ENCODE measurements at regions not wholly inside any gene's neighbourhood (a gene's known extent, or its start where the extent isn't known, plus 50 kb on each side); places are given as distances from the start of the nearest gene placed in this dataset.

GRCh38 chr15:47502041-47502440 is 215.3 kb upstream of the SEMA6D start:
- no peak for DNase-seq

DNA sequence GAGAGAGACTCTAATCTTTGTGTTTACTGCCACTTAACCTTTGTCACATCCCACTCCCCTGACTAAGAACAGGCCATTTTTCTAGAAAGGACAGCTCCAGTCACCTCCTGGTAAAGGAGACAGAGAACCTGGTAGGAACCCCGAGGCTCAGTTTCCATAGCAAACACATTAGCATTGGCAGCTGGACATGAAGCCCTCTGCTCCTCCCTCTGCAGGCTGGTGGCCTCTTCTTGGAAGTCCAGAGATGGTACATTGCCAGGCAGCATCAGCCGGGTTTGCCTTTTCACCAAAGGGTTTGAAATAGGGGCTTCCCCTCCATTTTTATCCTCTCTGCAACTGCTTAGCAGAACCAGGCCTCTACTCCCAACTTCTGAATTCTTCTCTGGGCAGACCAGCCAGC is 213.4 kb upstream of the SEMA6D start:
- DNase-seq = no peak

DNA sequence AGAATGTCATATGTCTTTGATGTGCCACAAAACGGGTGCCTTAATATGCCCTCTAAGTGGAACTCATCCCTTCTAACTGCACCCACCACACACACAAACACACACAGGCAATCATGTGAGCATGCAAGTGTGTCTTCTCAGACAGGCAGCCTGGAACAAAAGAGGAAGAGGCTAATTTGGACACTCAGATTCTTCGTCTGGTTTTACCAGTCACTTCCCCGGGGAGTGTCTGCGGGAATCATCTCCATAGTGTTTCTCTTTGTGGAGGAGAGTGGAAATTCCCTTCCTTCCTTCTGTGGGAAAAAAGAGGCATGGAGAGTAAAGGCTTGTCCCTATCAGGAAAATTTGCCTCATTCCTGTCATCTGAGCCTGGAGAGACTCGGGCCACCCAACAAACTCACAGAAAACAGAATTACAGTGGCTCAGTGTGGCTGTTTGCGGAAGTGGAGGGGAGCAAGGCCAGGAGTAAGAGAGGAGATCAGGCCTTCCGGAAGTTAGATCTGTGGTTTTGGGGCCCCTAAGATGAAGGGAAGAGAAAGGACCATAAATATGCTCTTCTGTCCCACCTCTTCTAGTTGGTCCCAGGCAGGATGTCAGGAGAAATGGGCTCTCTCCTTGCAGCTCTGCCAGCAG is 212.6 kb upstream of the SEMA6D start:
- DNase-seq = peak; percentile 85

GRCh38 chr15:47505712-47506328 is 211.5 kb upstream of the SEMA6D start:
- no peak for DNase-seq

- DNase-seq = no peak
These were observed 210.8 kb upstream of the SEMA6D start for GRCh38 chr15:47506329-47507100.

- DNase-seq = no peak
These were observed 209.9 kb upstream of the SEMA6D start for GRCh38 chr15:47507221-47507985.

DNA sequence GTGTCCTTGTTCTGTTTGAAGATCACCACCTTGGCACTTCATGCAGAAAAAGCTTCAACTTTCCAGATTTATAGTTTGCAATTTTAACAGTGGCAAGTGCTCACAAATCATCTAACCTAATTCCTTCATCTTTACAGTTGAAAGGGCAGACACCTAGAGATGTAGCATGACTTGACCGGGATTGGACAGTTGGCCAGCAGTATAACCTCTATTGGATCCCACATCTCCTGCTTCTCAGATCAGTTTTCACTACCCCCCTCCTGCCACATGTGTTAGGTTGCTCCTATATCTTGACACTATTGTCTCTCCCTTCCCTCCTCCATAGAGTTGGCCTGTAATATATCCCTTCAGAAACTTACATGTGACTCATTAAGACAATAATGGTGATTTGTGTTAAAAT is 206.0 kb upstream of the SEMA6D start:
- no peak for DNase-seq

DNA sequence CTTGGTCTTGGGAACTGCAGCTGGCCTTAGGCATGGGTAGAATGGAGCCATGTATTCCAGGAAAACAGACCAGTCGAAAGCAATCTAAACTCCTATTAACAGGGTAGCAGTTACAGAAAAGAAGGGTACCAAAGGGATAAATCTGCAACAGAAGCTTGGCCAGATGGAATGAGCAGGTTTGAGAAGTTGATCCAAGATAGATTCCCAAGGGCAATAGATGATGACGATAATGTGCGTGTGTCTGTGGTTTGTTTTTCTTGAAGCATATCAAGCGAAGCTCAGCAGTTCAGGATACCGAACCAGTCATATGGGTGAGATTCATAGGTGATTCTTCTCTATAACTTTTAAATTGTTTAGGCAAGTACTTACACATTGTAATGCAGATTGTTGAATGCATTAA is 203.8 kb upstream of the SEMA6D start:
- no peak for DNase-seq

GRCh38 chr15:47514200-47514652 is 203.1 kb upstream of the SEMA6D start:
- DNase-seq = no peak

DNA sequence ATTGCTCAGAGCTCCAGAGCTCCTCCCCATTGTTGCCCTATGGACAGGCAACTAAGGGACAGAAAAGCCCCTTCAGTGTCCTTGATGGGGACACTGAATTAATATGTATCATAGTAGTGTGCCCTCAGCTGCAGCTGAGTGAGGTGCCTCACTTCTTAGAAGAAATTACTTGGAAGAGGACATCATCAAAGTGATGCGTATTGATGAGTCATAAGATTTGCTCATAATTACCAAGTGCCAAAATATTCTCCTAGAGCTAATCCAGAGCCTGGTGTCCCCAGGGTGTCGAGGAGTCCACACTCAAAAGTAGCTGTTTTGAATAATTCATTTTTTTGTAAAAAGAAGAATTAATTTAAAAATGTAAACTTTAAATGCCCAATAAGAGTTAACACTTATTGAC is 200.7 kb upstream of the SEMA6D start:
- no peak for DNase-seq

- no peak for DNase-seq
These were observed 200.3 kb upstream of the SEMA6D start for GRCh38 chr15:47516972-47517371.

DNA sequence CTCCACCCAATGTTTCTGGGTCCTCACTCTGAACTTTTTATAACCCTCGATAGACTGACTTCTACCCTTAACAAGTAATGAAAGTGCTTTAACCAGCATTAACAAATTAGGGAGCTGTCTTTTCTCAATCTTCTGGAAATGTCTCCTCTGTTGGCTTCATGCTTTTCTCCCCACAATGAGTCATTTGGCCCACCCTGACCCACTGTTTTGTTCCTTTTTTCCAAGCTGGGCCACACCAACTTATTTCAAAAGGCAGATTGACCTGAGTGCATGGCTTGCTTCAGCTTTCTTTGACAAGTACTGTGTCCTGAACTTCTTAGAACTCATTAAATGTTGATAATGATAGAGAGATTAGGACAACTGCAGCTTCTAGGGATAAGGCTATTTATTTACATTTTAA is 199.6 kb upstream of the SEMA6D start:
- no peak for DNase-seq

DNA sequence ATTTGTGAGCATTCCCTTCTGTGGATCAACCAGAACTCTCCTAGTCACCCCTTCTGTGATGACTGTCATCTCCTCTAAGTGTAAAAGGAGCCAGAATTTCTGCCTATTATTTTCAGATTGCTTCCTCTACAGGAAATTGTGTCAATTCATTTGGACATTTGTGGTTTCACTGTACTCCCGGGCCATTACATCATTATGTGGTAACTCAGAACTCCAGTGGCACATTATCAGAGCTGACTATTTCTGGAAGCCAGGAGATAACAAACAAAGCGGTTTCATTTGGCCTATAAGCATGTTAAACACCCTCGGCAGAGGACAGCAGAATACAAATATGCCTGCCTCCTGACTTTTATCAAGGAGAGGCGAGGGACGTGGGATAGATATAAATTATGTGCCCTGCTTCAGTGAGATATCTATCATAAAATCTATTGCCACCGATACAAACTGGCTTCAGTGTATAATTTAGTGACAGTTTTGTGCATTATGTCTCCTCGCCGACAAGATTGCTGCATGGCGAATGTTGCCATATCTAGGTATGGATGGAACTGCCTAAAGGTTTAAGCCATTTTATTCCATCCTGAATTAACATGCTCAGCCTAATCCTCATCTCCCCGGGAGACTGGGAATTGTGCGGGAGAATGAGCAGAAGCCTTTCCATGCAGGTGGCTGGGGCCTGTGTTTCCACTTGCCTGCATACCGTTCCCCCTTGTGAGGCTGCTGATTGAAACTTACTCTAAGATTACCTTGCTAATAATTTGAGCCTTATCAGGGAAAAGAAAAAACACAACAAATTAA is 193.4 kb upstream of the SEMA6D start:
- no peak for DNase-seq

GRCh38 chr15:47529241-47529640 is 188.1 kb upstream of the SEMA6D start:
- no peak for DNase-seq

DNA sequence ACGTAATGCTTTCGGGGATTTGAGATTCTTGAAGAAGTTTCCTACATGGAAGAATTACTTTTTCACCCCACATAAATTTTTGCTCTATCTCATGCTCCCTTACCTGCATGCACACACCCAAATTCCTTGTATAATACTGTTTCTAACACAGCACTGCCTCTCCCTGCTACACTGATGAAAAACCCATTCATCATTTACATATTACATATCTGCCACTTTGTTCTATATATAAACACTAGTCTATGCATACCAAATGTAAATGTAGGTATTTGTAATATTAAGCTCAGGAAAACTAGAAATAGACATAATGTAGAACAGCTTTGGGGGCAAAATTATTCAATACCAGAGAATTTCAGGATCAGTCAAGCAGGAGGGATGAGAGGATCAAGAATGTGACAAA is 182.6 kb upstream of the SEMA6D start:
- no peak for DNase-seq

DNA sequence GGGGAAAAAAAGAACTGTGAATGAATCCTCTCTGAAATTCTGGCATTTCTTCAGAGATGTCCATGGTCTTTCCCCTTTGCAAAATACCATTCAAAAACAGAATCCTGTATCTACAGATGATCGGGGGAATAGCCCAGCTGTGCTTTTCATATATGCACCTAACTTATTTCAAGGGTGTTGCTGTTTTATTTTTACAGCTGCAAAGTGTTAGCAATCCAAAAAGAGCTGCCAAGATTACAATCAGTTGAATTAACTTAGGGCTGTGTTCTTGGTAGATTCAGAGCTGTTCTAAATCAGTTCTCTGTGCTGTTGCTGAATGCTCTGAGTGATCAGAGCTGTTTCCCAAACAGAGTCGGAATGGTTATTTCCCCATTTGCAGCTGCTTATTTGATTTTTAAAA is 175.7 kb upstream of the SEMA6D start:
- no peak for DNase-seq

GRCh38 chr15:47542312-47542989 is 174.9 kb upstream of the SEMA6D start:
- DNase-seq = no peak

- no peak for DNase-seq
These were observed 169.1 kb upstream of the SEMA6D start for GRCh38 chr15:47548231-47548630.

- no peak for DNase-seq
These were observed 168.3 kb upstream of the SEMA6D start for GRCh38 chr15:47548986-47549385.

- DNase-seq = no peak
These were observed 166.2 kb upstream of the SEMA6D start for GRCh38 chr15:47551079-47551478.

- DNase-seq = no peak
These were observed 165.8 kb upstream of the SEMA6D start for GRCh38 chr15:47551546-47551945.
